Naive thymus-derived CD4-positive, alpha-beta T cell (primary cell): ENCODE measurements at regions not wholly inside any gene's neighbourhood (a gene's known extent, or its start where the extent isn't known, plus 50 kb on each side); places are given as distances from the start of the nearest gene placed in this dataset.
A peak's percentile ranks its signal among the peaks of the same experiment; 100 is the strongest.

ENCODE experiments used
- ATAC-seq: fragments of 150-1000 bp; cut with Tn5 transposase; 2 replicates; pipeline ENCODE4 v1.10.0; 2021; ENCODE audit warnings: mild to moderate bottlenecking, moderate library complexity
- CTCF ChIA-PET: fragments of 350-600 bp; sonication (Branson Sonifier 250); formaldehyde crosslinking; loops from one replicate; lab custom pipeline; 2021; ENCODE audit warnings: antibody characterized with exemption; lab: Charles Lee
- POLR2A ChIA-PET: fragments of 350-600 bp; sonication (Branson Sonifier 250); formaldehyde crosslinking; loops from one replicate; lab custom pipeline; 2021; ENCODE audit warnings: antibody characterized with exemption, inconsistent platforms; lab: Charles Lee
- DNase-seq, 9 donors: peaks; one replicate each; pipeline versions ENCODE4 v3.0.0 to v3.0.0-alpha.2; 2020 to 2022; ENCODE audit warnings: mixed read lengths in 1 of 9
- H3K27ac ChIP-seq: one replicate; pipeline ENCODE4 v1.7.0; 2013; ENCODE audit warnings: mild to moderate bottlenecking, low read depth, low read length, moderate library complexity
- H3K27me3 ChIP-seq, 2 donors: one replicate each; pipeline ENCODE4 v1.7.0; 2013; ENCODE audit warnings: low read length in 2 of 2, mild to moderate bottlenecking in 2 of 2, moderate library complexity in 2 of 2; ENCODE audit not compliant: control insufficient read depth in 2 of 2, insufficient read depth in 2 of 2
- H3K36me3 ChIP-seq, 3 experiments: 1 replicate in 2 of 3; 2 replicates in 1 of 3; pipeline ENCODE4 v1.7.0; 2013; ENCODE audit warnings: low read length in 3 of 3, mild to moderate bottlenecking in 3 of 3, moderate library complexity in 1 of 3; ENCODE audit not compliant: insufficient read depth in 3 of 3, control insufficient read depth in 2 of 3
- H3K4me1 ChIP-seq, 2 donors: one replicate each; pipeline ENCODE4 v1.7.0; 2013; ENCODE audit warnings: low read length in 2 of 2, mild to moderate bottlenecking in 2 of 2, moderate library complexity in 1 of 2; ENCODE audit not compliant: control insufficient read depth in 2 of 2, insufficient read depth in 2 of 2
- H3K4me3 ChIP-seq: 2 replicates; pipeline ENCODE4 v1.7.0; 2013; ENCODE audit warnings: mild to moderate bottlenecking, low read length
- H3K9me3 ChIP-seq, 3 experiments: 1 replicate in 2 of 3; 2 replicates in 1 of 3; pipeline ENCODE4 v1.7.0; 2013; ENCODE audit warnings: low read length in 3 of 3; ENCODE audit not compliant: control insufficient read depth in 2 of 3
- H3K27ac Mint-ChIP-seq, 9 donors: one replicate each; pipeline ENCODE4 v1.8.0; 2020 to 2022; ENCODE audit warnings: mixed read lengths in 9 of 9, mild to moderate bottlenecking in 8 of 9, moderate library complexity in 5 of 9, inconsistent platforms in 2 of 9
- H3K27me3 Mint-ChIP-seq, 5 donors: one replicate each; pipeline ENCODE4 v1.8.0; 2021 to 2022; ENCODE audit warnings: mixed read lengths in 5 of 5, mild to moderate bottlenecking in 1 of 5
- H3K36me3 Mint-ChIP-seq, 5 donors: one replicate each; pipeline ENCODE4 v1.8.0; 2020 to 2022; ENCODE audit warnings: mixed read lengths in 5 of 5, mild to moderate bottlenecking in 3 of 5, inconsistent platforms in 1 of 5
- H3K4me1 Mint-ChIP-seq, 7 donors: one replicate each; pipeline ENCODE4 v1.8.0; 2020 to 2022; ENCODE audit warnings: mixed read lengths in 7 of 7, mild to moderate bottlenecking in 3 of 7, inconsistent platforms in 1 of 7
- H3K4me3 Mint-ChIP-seq, 10 donors: one replicate each; pipeline ENCODE4 v1.8.0; 2020 to 2022; ENCODE audit warnings: mild to moderate bottlenecking in 10 of 10, mixed read lengths in 10 of 10, moderate library complexity in 6 of 10, inconsistent platforms in 2 of 10
- H3K9me3 Mint-ChIP-seq, 11 donors: one replicate each; pipeline ENCODE4 v1.8.0; 2020 to 2022; ENCODE audit warnings: mixed read lengths in 11 of 11, mild to moderate bottlenecking in 4 of 11, inconsistent platforms in 1 of 11, moderate library complexity in 1 of 11
- intact Hi-C, 2 donors: fragments of 100-400 bp; cut with micrococcal nuclease; formaldehyde crosslinking; loops; one replicate each; pipeline ENCODE4 v1.15.1; 2023

- DNase-seq (no peak), ATAC-seq (no peak)
- H3K36me3 ChIP-seq, result no peaks in the 10 kb centered on the region
- Mint-ChIP-seq H3K9me3 (peaks cover 0 to 6% (median 0%) of the 10 kb centered on the region in 11 donors), H3K4me3 (no peak overlapping the region), H3K36me3 (peaks cover 0 to 9% (median 0%) of the 10 kb centered on the region in 5 donors), H3K27me3 (peaks cover 0 to 4% (median 0%) of the 10 kb centered on the region in 5 donors), H3K4me1 (peaks cover 0 to 28% (median 0%) of the 10 kb centered on the region in 7 donors), H3K27ac (no peak overlapping the region)
- CTCF ChIA-PET, result no interaction called here
- POLR2A ChIA-PET, result no interaction called here
- no peaks in the 10 kb centered on the region for H3K27me3 ChIP-seq
- no peak overlapping the region for H3K27ac ChIP-seq
- no peaks in the 10 kb centered on the region for H3K4me1 ChIP-seq
- H3K9me3 ChIP-seq, result no peaks in the 10 kb centered on the region
- H3K4me3 ChIP-seq, result no peak overlapping the region
- intact Hi-C loops, result loop anchor here (5.0 to 10.0 kb wide), 3 partner anchors 46 to 121 kb away; no protein-coding TSS in a partner anchor
These were observed 50.3 kb upstream of the TMC1 start for GRCh38 chr9:72471096-72471495.

GRCh38 chr9:72467766-72468738, 53.4 kb upstream of the TMC1 start:
- ATAC-seq (no peak), DNase-seq (no peak)
- Histone ChIP-seq H3K27me3 (no peaks in the 10 kb centered on the region), H3K36me3 (no peaks in the 10 kb centered on the region), H3K4me1 (no peaks in the 10 kb centered on the region), H3K27ac (no peak overlapping the region), H3K9me3 (no peaks in the 10 kb centered on the region), H3K4me3 (no peak overlapping the region)
- Mint-ChIP-seq H3K4me1 (peaks cover 4 to 26% (median 8%) of the 10 kb centered on the region in 7 donors), H3K27ac (no peak overlapping the region), H3K9me3 (peaks cover 0 to 6% (median 0%) of the 10 kb centered on the region in 11 donors), H3K36me3 (peaks cover 0 to 9% (median 0%) of the 10 kb centered on the region in 5 donors), H3K4me3 (no peak overlapping the region), H3K27me3 (peaks cover 0 to 4% (median 0%) of the 10 kb centered on the region in 5 donors)
- intact Hi-C loops, result loop anchor here in 1 of 2 donors (5.0 kb wide), 1 partner anchor 84 kb away; no protein-coding TSS in a partner anchor
- POLR2A ChIA-PET, result interaction anchor here (0.6 kb wide), 1 partner anchor 62 kb away, joined by 4 read pairs; no protein-coding TSS in a partner anchor
- CTCF ChIA-PET, result no interaction called here

- peak overlapping the region in 1 of 10 donors; percentile 46 for H3K4me3 Mint-ChIP-seq
These were observed 55.8 kb upstream of the TMC1 start for GRCh38 chr9:72465593-72465984.

GRCh38 chr9:72464857-72465592, 56.4 kb upstream of the TMC1 start:
- H3K27ac ChIP-seq, result no peak overlapping the region
- peak; percentile 87 for ATAC-seq
- Mint-ChIP-seq H3K36me3 (peaks cover 0 to 4% (median 0%) of the 10 kb centered on the region in 5 donors), H3K4me3 (peak overlapping the region in 8 of 10 donors; percentile 8 to 54 (median 30)), H3K9me3 (no peaks in the 10 kb centered on the region), H3K4me1 (peaks cover 4 to 16% (median 8%) of the 10 kb centered on the region in 7 donors), H3K27ac (peak overlapping the region in 3 of 9 donors; percentile 1 to 33 (median 3)), H3K27me3 (peaks cover 0 to 4% (median 0%) of the 10 kb centered on the region in 5 donors)
- no peaks in the 10 kb centered on the region for H3K9me3 ChIP-seq
- H3K4me1 ChIP-seq, result no peaks in the 10 kb centered on the region
- no peak overlapping the region for H3K4me3 ChIP-seq
- H3K36me3 ChIP-seq, result no peaks in the 10 kb centered on the region
- intact Hi-C loops, result loop anchor here in 1 of 2 donors (5.0 kb wide), 1 partner anchor 87 kb away; no protein-coding TSS in a partner anchor
- H3K27me3 ChIP-seq, result no peaks in the 10 kb centered on the region
- ChIA-PET CTCF (interaction anchor here (1.3 kb wide), 1 partner anchor 11 kb away, joined by 3 read pairs; no protein-coding TSS in a partner anchor), POLR2A (interaction anchor here (0.7 kb wide), 1 partner anchor 67 kb away, joined by 3 read pairs; no protein-coding TSS in a partner anchor)
- no peak for DNase-seq

More at GRCh38 chr9:72465593-72465984, 55.8 kb upstream of the TMC1 start:
- H3K27ac ChIP-seq, result no peak overlapping the region
- H3K9me3 Mint-ChIP-seq, result no peaks in the 10 kb centered on the region
- no peaks in the 10 kb centered on the region for H3K4me1 ChIP-seq
- no peaks in the 10 kb centered on the region for H3K36me3 ChIP-seq
- peaks cover 4 to 16% (median 8%) of the 10 kb centered on the region in 7 donors for H3K4me1 Mint-ChIP-seq
- POLR2A ChIA-PET, result interaction anchor here (0.7 kb wide), 1 partner anchor 68 kb away, joined by 3 read pairs; no protein-coding TSS in a partner anchor
- CTCF ChIA-PET, result no interaction called here
- no peaks in the 10 kb centered on the region for H3K27me3 ChIP-seq
- intact Hi-C loops, result loop anchor here in 1 of 2 donors (5.0 kb wide), 1 partner anchor 87 kb away; no protein-coding TSS in a partner anchor
- peaks cover 0 to 4% (median 0%) of the 10 kb centered on the region in 5 donors for H3K27me3 Mint-ChIP-seq
- DNase-seq (no peak), ATAC-seq (no peak)
- H3K36me3 Mint-ChIP-seq, result peaks cover 0 to 4% (median 0%) of the 10 kb centered on the region in 5 donors
- H3K4me3 ChIP-seq, result no peak overlapping the region
- no peak overlapping the region for H3K27ac Mint-ChIP-seq
- H3K9me3 ChIP-seq, result no peaks in the 10 kb centered on the region

- intact Hi-C loops, result no loop called here
- no peak overlapping the region for H3K4me3 Mint-ChIP-seq
- H3K36me3 ChIP-seq, result no peaks in the 10 kb centered on the region
- H3K4me3 ChIP-seq, result no peak overlapping the region
- ATAC-seq (no peak), DNase-seq (no peak)
- ChIA-PET POLR2A (no interaction called here), CTCF (no interaction called here)
- no peaks in the 10 kb centered on the region for H3K9me3 Mint-ChIP-seq
- peaks cover 0 to 4% (median 0%) of the 10 kb centered on the region in 5 donors for H3K27me3 Mint-ChIP-seq
- H3K9me3 ChIP-seq, result no peaks in the 10 kb centered on the region
- no peak overlapping the region for H3K27ac Mint-ChIP-seq
- H3K27ac ChIP-seq, result no peak overlapping the region
- peaks cover 0 to 2% (median 0%) of the 10 kb centered on the region in 5 donors for H3K36me3 Mint-ChIP-seq
- peaks cover 5 to 21% (median 9%) of the 10 kb centered on the region in 7 donors for H3K4me1 Mint-ChIP-seq
- peaks cover 0 to 7% of the 10 kb centered on the region in 2 donors for H3K4me1 ChIP-seq
- H3K27me3 ChIP-seq, result no peaks in the 10 kb centered on the region
These were observed 59.1 kb upstream of the TMC1 start for GRCh38 chr9:72462340-72462739.
